ENCODE measurements at regions not wholly inside any gene's neighbourhood (a gene's known extent, or its start where the extent isn't known, plus 50 kb on each side); places are given as distances from the start of the nearest gene placed in this dataset.

GRCh38 chr9:109907810-109908458, 127.9 kb downstream of the PALM2AKAP2 start:
- in situ Hi-C loops (cut with HindIII; ENCODE audit: low sequenced_read_pairs): no loop called here
- no peak for DNase-seq (ENCODE audit: low read depth)
- H3K4me3 ChIP-seq (ENCODE audit: low read depth, low read length): no peak overlapping the region
- TF ChIP-seq, protein P1, sequence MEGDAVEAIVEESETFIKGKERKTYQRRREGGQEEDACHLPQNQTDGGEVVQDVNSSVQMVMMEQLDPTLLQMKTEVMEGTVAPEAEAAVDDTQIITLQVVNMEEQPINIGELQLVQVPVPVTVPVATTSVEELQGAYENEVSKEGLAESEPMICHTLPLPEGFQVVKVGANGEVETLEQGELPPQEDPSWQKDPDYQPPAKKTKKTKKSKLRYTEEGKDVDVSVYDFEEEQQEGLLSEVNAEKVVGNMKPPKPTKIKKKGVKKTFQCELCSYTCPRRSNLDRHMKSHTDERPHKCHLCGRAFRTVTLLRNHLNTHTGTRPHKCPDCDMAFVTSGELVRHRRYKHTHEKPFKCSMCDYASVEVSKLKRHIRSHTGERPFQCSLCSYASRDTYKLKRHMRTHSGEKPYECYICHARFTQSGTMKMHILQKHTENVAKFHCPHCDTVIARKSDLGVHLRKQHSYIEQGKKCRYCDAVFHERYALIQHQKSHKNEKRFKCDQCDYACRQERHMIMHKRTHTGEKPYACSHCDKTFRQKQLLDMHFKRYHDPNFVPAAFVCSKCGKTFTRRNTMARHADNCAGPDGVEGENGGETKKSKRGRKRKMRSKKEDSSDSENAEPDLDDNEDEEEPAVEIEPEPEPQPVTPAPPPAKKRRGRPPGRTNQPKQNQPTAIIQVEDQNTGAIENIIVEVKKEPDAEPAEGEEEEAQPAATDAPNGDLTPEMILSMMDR (IDR thresholded peaks at IDR 0.05; ENCODE audit: low read depth, low read length, missing control alignments): no peak

GRCh38 chr9:109908459-109909390, 128.7 kb downstream of the PALM2AKAP2 start:
- H3K4me3 ChIP-seq (ENCODE audit: low read depth, low read length): no peak overlapping the region
- DNase-seq (ENCODE audit: low read depth): no peak
- in situ Hi-C loops (cut with HindIII; ENCODE audit: low sequenced_read_pairs): no loop called here
- TF ChIP-seq, protein P1 (IDR thresholded peaks at IDR 0.05; ENCODE audit: low read depth, low read length, missing control alignments): no peak

DNA sequence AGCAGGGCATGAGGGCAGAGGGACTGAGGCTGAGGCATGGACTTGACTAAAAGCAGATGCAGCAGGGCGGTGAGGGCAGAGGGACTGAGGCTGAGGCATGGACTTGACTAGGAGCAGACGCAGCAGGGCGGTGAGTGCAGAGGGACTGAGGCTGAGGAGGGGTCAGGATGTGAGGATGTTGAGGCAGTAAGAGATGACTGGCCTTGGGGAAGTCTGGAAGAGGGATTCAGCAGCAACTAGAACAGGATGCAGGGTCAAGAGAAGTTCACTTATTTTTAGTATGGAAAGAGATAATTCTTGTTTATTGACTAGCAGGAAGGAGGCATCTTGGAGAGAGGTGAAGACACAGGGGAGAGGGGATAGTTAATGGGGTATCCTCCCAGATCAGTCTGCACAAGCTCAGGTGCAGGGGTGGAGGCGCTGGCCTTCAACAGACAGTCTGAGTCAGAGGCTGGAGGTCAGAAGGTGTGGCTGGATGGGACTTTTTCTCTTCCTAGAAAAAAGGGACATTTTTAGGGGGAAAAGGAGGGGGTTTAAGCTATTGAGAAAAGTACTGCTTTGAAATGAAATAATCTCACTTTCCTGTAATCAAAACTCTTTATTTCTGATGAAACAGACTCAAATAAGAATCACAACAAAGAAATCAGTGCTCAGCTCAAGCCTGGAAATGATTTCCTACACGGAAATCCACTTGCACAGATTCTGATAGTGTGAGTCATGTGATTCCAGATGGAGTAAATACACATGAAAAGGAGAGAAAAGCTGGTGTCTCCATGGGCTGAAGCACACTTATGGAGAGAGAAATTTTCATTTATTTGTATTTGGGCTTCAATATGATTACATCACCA, 130.9 kb downstream of the PALM2AKAP2 start:
- DNase-seq (ENCODE audit: low read depth): no peak
- no peak overlapping the region for H3K4me3 ChIP-seq (ENCODE audit: low read depth, low read length)
- TF ChIP-seq, protein P1 (IDR thresholded peaks at IDR 0.05; ENCODE audit: low read depth, low read length, missing control alignments): no peak
- in situ Hi-C loops (cut with HindIII; ENCODE audit: low sequenced_read_pairs): no loop called here

GRCh38 chr9:109912082-109912582, 132.1 kb downstream of the PALM2AKAP2 start:
- TF ChIP-seq, protein P1 (IDR thresholded peaks at IDR 0.05; ENCODE audit: low read depth, low read length, missing control alignments): no peak
- no peak overlapping the region for H3K4me3 ChIP-seq (ENCODE audit: low read depth, low read length)
- in situ Hi-C loops (cut with HindIII; ENCODE audit: low sequenced_read_pairs): no loop called here
- no peak for DNase-seq (ENCODE audit: low read depth)

DNA sequence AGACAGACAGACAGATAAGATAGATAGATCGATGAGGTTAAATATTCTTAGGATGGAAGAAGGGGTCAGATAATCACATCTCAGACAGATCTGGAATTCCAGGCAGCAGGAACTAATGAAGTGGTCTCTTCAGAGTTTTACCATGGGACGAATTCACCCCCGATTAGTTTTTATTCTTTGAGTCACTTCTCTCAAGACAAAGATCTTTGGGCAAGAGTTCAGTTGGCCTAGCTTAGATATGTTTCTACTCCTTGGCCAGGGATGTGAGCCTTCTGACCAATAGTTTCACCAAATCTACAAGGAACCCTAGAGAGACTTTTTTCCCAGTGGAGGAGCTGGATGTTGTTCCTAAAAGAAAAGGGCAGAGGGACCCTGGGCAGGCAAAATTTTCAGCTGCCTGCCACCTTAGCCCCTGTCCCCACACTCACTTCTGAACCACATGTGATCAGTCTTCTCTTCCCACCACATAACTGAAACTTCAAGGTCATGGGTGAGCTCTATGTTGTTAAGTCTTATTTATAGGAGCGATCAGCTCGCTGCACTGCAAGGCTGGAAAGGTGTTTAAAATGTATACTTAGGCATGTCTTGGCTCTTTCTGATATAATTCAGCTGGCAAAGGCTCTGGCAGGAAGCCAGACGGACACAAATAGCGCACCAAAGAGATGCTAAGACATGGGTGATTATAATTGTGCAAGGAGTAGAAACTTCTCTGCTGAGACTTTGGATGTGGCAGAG, 132.9 kb downstream of the PALM2AKAP2 start:
- H3K4me3 ChIP-seq (ENCODE audit: low read depth, low read length): no peak overlapping the region
- TF ChIP-seq, protein P1 (IDR thresholded peaks at IDR 0.05; ENCODE audit: low read depth, low read length, missing control alignments): no peak
- no peak for DNase-seq (ENCODE audit: low read depth)
- in situ Hi-C loops (cut with HindIII; ENCODE audit: low sequenced_read_pairs): no loop called here

Measured in astrocyte of the cerebellum (primary cell).